Cardiac fibroblast (primary cell): ENCODE measurements at regions not wholly inside any gene's neighbourhood (a gene's known extent, or its start where the extent isn't known, plus 50 kb on each side); places are given as distances from the start of the nearest gene placed in this dataset.

ENCODE experiments used
- DNase-seq, 2 donors: peaks; one replicate each; pipeline versions ENCODE4 v3.0.0 to v3.0.0-alpha.2; 2010; ENCODE audit warnings: low read depth in 2 of 2
- H3K4me3 ChIP-seq, 2 donors: replicated peaks in 1 of 2; 1 replicate in 1 of 2; 2 replicates in 1 of 2; pipeline ENCODE4 v1.5.1; 2011; ENCODE audit warnings: low read depth in 2 of 2, low read length in 2 of 2, mild to moderate bottlenecking in 2 of 2, moderate library complexity in 1 of 2
- TF ChIP-seq, protein P1 (sequence below): IDR thresholded peaks from one replicate; pipeline ENCODE4 v1.5.1; 2011; ENCODE audit warnings: low read depth, mild to moderate bottlenecking, low read length, inconsistent platforms

DNA sequence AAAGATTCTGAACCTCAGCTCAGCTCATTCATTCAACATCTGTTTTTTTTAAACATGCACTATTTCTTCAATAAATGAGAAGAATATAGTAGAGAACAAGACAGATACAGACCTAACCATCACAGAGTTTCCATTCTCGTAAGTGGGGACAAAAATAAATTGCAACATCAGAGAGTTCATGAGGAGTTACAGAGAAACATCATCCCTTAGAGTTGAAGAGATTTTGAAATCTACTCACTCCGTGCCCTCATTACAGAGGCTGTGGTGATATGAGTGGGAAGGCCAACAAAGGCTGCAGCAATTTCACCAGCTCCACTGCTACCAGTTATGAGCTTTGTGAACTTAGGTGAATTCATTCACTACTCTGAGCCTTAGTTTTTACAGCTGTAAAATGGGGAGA is 399.3 kb downstream of the BCL11A start:
- no peak for DNase-seq
- H3K4me3 ChIP-seq, result no peak overlapping the region
- TF ChIP-seq, protein P1, sequence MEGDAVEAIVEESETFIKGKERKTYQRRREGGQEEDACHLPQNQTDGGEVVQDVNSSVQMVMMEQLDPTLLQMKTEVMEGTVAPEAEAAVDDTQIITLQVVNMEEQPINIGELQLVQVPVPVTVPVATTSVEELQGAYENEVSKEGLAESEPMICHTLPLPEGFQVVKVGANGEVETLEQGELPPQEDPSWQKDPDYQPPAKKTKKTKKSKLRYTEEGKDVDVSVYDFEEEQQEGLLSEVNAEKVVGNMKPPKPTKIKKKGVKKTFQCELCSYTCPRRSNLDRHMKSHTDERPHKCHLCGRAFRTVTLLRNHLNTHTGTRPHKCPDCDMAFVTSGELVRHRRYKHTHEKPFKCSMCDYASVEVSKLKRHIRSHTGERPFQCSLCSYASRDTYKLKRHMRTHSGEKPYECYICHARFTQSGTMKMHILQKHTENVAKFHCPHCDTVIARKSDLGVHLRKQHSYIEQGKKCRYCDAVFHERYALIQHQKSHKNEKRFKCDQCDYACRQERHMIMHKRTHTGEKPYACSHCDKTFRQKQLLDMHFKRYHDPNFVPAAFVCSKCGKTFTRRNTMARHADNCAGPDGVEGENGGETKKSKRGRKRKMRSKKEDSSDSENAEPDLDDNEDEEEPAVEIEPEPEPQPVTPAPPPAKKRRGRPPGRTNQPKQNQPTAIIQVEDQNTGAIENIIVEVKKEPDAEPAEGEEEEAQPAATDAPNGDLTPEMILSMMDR, result no peak

DNA sequence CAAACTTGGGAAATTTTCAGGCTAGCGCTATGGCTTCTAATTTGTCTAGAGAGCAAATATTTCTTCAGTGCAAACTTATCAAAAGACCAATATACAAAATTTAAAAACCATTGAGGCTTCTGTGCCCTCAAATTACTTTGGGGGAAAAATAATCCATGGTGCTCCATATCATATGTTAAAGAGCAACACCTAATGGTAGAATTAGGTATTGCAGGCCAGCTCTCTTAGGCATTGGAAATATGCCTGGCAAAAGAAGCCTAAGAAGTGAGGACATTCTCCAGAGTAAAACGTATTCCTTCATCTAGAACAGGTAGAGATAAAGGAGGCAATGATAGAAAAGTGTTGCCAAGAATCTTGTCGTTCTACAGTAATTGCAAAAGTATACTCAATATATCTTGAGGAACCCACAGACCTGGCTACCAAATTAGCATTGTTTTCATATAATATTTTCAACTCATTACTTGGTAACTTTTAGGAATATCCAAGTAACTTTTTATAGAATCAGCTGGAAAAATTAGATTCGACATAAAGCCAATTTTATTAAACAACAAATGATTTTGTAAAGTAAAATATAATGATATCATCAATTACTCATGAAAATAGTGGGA is 401.1 kb downstream of the BCL11A start:
- TF ChIP-seq, protein P1, result peak; percentile 80

DNA sequence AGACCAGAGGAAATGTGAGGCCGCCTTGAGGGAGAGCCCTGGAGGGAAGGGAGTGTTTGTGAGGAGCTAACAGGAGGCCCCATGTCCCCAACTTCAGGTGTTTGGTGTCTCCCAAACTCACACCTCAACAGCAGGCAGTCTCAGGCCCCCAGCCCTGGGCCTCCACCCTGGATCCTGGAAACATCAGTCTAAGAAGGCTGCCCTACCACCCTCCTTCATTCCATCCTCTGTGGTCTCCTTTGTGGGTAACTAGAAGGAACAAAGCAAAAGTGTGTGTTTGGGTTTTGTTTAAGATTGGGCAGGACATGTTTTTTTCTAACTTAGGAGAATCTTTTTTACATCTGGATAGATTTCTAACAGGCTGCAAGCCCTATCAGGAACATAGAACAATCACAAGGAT is 404.3 kb downstream of the BCL11A start:
- TF ChIP-seq, protein P1, result no peak
- DNase-seq, result no peak
- H3K4me3 ChIP-seq, result no peak overlapping the region

More for the DNA sequence above, 401.1 kb downstream of the BCL11A start:
- H3K4me3 ChIP-seq, result no peak overlapping the region
- DNase-seq, result peak in 1 of 2 donors; percentile 50

DNA sequence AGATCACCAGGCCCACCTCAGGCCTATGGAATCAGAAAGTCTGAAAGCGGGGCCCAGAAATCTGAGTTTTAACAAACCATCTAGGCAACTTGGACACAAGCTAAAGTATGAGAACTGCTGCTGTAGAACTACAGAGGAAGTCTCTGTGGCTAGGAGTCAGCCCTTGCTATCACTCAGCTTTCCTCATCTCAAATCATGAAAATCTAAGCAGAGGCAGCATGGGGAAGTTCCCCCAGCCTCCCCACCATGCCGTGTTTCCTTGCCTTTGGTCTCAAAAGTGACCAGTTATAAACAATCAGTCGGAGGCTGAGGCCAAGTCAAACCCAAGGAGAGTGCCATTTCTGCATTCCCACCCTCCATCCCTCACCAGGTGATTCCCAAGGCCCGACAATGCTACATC is 404.7 kb downstream of the BCL11A start:
- no peak for DNase-seq
- TF ChIP-seq, protein P1, result no peak
- no peak overlapping the region for H3K4me3 ChIP-seq

DNA sequence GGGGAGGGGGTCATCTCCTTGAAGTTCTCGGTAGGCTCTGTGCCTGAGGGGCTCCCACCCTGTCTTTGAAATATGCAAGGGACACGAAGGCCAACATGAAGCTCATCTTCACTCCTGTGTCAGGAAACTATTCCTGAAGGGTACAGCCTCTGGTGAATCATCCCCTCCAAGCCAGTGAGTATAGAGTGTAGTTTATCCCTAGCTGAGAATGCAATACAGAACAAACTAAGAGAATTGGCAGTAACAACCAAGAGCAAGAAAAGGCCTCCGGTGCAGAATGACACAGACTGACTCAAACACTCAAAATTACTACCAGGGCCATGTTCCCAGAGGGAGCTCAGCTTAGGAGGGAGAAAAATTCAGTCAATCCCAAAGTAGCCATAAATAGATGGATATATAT is 413.3 kb downstream of the BCL11A start:
- TF ChIP-seq, protein P1, result no peak
- no peak for DNase-seq

DNA sequence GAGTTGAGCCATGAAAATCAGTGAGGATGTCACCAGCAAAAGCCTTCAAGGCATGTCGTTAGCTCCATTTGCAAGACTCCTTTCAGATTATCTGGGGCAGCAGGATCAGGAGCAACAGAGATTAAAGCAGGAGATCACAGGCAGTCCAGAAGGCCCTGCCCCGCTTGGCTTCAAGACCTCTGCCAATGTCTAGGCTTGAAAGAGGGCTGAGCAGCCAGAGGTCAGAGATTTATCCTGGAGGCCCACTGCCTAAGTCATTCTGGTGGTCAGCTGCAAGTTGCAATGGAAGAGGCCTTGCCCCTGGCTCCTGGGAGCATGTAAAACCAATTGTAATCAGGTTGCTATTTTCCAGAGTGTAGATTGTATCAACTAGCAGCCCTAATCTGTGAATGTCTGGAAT is 416.5 kb downstream of the BCL11A start:
- no peak for DNase-seq
- TF ChIP-seq, protein P1, result no peak
- no peak overlapping the region for H3K4me3 ChIP-seq

More for the DNA sequence above, 413.3 kb downstream of the BCL11A start:
- H3K4me3 ChIP-seq, result no peak overlapping the region

DNA sequence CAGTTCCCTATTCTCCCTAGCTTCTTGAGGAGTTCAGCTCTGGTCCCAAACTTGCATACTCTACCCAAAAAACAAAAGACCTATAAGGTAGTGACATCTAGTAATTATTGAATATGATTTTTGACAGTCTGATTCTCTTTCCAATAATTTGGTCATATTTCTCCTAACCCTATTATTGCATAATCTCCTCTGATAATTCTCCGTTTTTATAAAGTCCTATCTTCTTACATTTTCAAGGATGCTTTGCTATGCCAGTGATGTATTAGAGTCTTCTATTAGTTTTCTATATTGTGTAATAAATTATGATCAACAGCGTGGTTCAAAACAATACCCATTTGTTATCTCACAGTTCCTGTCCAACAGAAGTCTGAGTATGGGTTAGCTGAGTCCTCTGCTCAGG is 426.3 kb downstream of the BCL11A start:
- H3K4me3 ChIP-seq, result no peak overlapping the region
- TF ChIP-seq, protein P1, result no peak
- DNase-seq, result no peak
